Activated T-cell treated with anti-CD3 and anti-CD28 coated beads for 24 hours (primary cell): ENCODE measurements at regions not wholly inside any gene's neighbourhood (a gene's known extent, or its start where the extent isn't known, plus 50 kb on each side); places are given as distances from the start of the nearest gene placed in this dataset.
"Not testable (repeated sequence)": the region's sequence is repeated elsewhere in the genome, so short reads cannot be mapped to it uniquely, and the experiment has no call there.

ENCODE experiments used
- DNase-seq: peaks from one replicate; pipeline ENCODE4 v3.0.0-alpha.2; 2020; ENCODE audit warnings: low read depth

DNA sequence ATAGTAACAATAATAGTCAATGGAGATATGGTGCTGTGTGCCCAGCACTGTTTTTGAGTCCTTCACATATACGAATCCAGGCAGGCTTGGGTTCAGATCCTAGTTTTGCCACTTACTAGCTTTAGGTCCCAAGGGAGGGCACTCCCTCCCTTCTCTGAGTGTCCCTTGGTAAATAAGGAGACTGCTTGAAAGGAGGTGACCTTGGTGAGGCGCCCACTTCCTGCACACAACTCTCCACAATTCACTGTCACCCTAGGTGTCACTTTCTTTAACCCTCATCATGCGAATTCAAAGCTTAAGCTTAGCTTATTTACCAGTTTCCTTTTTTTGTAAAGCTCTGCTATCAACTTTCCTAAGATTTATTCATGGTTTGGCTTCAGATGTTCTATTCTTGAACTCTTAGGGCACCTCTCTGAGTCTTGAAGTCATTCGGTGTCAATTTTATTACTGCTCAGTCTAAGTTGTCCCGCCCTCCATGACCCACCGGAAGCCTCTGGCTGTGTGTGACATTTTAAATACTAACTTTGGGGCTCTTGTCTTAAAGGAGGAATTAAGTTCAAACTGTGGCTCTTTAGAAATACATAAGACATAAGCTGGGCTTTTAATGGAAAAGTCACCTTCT is 170.7 kb upstream of the ZNF618 start:
- no peak for DNase-seq

DNA sequence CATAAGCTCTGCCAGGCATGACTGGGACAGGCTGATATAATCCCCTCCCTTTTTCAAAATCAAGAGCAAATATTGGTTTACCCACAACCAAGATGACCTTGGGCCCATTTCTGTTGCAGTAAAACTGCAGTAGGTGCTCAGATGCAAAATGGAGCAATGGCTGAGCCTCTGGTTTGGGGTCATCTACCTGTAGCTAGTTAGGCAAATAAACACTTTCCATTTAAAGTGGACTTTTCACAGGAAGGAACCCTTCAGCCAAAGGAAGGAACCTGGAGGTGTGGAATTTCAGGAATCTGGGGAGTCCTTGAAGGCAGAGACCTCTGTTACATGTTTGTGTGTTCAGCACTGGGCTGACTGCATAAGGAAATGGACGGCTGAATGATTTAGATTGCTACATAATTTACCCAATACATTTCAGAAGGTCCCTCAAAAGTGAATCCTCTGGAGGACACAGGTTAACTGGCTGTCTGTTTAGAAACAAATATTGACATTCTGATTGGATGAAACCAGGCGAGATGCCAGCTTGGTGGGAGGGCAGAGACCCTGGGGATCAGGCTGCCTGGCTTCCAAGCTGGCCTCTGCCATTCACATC is 170.1 kb upstream of the ZNF618 start:
- DNase-seq = no peak

DNA sequence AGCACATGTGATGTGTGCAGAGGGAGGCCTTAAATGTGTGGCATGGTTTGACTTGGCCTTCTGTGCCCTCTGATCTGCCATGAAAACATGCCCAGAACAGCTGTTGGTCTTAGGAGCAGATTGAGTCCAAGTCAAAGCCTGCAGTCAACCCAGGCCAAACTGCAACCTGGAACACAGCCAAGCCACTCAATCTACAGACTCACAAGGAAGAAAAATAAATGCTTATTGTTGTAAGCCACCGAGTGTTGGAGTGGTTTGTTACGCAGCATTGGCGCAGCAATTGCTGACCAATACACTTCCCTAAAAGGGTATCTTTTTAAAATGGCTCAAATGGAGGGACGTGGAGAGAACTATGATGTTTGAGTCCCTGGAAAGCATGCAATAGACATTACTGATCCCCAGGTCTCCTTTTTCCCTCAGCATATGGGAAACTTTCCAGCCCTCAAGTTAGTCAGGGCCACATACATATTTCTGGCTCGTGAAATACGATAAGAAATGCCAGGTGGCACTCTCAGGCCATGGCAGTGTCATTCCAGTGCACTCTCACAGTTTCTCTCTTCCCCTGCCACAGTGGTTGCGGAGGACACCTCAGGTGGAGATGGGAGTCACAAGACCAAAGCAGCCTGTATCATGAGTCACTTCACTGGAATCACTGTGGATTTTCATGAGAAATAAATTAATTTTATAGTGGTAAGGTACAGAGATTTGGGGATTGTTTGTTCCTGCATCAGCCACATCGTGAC is 168.0 kb upstream of the ZNF618 start:
- no peak for DNase-seq

DNA sequence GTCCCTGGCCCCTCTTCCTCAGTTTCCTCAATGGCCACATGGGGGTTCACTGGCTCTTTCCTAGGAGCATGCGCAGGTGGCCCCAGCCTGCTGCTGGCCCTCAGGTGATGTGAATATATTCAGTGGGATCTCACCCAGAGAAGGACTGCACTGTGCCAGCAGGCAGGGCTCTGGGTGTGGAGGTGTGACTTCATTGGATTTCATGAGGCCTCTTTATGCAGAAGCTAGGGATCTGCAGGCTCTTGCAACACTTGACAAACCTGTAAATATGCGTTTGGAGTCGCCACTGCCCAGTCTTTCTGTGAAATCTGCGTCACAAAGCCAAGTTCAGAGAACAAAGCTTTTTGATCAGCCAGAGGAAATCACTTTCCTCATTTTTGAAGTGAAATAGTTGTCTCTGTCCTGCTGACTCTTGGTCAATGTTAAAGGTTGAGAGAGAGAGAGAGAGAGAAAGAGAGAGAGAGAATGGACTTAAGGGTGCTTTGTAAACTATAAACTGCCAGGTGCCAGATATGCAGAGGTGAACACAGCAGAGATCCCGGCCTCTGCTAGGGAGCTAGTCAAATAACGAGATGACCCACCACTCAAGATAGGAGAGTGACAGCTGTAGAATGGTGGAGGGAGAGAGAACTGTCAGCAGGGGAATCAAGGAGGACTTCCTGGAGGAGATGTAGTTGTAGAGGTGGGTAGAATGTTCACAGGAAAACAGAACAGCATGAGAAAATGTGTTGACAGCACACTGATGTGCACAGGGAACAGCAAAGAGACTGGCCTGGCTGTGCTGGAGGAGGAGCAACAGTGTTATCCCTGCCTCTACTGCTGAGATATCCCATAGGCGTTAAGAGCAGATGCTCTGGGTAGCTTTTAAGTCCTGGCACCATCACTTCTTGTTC is 167.0 kb upstream of the ZNF618 start:
- DNase-seq = no peak

DNA sequence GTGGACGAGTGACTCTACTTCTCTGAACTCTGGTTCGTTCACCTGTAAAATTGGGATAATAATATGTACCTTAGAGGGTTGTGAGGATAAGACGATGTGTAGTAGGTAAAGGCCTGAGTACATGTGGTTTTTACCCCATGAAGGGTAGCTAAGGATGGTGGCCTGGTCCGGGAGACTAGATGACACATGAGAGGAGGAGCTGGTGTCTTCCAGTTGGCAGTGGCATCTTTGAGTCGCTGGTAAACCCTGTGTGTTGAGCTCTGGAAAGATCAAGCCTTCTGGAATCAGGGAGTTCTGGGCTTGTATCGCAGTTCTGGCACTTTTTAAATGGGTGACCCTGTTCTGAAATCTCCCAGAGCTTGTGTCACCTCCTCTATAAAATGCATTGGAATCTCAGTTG is 166.4 kb upstream of the ZNF618 start:
- DNase-seq = no peak

DNA sequence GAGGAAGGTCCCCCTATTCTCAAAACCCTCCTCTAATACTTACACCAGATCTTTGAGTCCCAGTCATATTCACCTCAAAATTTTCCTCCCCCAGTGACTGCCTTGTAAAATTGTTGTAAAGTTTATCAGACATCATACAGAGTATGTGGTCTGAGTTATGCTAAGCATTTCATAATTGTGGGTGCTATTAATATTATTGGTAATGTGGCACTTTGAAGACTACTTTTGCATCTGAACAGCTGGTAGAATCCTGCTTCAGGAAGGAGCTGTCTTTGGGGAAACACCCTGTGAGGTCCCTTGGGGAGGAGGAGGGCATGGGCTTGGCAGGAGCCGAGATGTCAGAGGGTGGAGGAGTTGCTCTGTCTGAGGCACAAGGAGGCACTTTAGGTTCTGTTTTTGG is 164.9 kb upstream of the ZNF618 start:
- DNase-seq = no peak

DNA sequence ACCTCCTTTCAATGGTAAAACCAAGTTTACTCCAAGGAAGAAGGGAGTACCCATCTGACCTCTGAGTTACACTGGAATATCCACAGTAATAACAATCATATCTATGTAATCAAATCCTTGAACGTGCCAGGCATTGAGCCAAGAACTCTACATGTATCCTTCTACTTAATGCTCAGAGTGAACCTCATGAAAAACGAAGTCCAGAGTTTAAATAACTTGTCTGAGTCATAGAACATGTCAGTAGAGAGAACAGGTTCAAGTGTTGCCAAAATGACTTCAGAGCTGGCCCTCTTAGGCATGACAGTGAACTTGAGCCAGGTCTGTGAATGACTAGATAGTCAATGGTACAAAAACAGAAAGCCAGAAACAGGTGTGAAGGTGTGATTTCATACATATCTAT is 164.1 kb upstream of the ZNF618 start:
- DNase-seq = no peak

DNA sequence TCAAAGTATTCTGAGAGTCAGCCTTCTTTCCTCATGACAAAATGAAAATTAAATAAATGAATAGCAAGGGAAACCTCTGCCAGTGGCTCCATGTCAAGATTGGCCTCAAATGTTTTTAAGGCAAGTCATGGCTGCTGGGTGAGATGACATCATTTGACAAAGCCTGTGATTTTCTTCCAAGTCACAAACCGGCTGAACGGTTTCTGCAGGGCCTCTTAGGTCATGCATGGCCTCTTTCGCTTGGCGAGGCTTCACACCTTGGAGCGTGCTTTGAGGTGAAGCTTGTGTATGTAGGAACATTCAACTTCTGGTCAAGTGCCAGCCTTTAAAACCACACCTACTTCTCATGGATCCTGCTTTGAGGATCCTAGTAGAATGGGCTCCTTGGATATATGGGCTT is 161.0 kb upstream of the ZNF618 start:
- DNase-seq = no peak

DNA sequence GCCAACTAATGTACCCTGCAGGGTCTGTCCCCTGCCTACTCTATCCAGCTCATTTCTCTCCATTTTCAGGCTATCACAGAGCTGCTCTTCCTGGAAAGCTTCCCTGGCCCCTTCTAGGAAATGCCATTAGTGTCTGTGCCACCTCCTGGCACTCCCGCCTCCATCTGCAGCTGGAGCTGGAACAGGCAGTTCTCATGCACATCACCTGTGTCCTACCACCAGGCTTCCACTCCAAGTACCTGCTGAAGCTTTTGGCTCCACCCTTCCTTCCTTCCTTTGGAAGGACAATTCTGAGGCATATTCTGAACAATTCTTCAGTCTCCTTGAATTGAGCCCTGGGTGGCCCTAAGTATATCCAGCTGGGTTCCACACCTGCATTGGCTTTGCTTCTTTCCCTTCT is 156.2 kb upstream of the ZNF618 start:
- DNase-seq = no peak

DNA sequence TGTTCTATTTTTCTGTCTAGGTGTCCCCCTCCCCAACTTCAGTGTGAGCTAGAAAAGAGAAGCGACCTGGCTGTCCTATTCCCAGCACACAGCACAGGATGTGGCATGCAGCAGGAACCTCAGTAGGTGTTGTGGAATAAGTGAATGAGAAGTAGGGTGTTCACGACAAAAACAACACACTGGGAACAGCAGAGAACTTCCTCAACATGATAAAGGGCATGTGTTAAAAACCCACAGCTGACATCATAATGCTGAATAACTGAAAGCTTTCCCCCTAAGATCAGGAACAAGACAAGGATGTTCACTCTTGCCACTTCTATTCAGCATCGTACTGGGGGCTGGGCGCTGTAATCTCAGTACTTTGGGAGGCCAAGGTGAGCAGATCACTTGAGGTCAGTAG is 155.6 kb upstream of the ZNF618 start:
- no peak for DNase-seq

DNA sequence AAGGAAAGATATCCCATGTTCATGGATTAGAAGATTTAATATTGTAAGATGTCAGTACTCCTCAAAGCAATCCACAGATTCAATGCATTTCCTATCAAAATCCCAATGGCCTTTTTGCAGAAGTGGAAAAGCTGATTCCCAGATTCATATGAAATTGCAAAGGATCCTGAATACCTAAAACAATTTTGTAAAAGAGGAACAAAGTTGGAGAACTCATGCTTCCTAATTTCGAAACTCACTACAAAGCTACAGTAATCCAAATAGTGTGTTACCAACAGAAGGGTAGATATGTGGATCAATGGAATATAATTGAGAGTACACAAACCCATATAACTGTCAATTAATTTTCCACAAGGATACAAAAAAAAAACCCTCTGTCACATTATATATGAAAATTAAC is 154.3 kb upstream of the ZNF618 start:
- no peak for DNase-seq

DNA sequence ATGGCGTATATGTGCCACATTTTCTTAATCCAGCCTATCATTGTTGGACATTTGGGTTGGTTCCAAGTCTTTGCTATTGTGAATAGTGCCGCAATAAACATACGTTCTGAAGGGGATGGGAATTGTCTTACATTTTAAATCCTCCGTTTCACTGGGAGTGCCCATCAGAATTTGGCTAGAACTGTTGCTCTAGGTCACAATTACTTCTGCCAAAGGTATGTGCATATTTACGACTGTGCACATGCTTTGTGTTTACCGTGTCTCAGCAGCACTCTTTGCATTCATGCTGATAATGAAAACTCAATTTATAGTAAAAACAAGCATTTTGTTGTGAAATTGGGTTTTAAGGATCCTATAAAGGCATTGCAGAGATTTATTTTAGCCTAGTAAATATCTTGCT is 151.9 kb upstream of the ZNF618 start:
- DNase-seq = no peak

DNA sequence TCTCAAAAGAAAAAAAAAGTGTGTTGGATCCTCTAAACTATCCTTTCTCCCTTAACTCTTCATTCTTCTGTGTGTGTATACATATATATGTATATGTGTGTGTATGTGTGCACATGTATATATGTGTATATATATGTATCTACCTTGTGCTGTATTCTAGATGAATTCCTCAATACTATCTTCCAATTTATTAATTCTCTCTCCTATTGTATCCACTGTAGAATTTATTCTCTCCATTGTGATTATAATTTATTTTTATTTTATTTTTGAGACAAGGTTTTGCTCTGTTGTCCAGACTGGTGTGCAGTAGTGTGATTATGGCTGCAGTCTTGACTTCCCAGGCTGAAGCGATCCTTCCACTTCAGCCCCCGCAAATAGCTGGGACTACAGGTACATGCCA is 147.1 kb upstream of the ZNF618 start:
- DNase-seq = no peak

DNA sequence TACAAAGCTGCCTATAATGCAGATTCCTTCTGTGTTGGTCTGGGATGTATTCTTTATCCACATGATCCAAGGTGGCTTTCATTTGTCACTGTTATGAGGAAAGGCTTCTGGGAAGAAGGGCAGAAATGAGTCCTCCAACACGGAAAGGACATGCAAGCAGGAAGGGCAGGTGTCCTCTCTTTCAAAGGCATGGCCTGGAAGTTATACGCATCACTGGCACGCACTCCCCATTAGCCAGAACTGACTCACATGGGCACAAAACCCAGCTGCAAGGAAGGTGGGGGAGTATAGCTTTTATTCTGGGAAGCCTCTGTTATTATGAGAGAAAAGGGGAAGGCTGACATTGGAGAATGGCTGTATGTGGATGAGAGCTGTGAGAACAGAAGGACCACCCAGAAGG is 141.3 kb upstream of the ZNF618 start:
- no peak for DNase-seq

DNA sequence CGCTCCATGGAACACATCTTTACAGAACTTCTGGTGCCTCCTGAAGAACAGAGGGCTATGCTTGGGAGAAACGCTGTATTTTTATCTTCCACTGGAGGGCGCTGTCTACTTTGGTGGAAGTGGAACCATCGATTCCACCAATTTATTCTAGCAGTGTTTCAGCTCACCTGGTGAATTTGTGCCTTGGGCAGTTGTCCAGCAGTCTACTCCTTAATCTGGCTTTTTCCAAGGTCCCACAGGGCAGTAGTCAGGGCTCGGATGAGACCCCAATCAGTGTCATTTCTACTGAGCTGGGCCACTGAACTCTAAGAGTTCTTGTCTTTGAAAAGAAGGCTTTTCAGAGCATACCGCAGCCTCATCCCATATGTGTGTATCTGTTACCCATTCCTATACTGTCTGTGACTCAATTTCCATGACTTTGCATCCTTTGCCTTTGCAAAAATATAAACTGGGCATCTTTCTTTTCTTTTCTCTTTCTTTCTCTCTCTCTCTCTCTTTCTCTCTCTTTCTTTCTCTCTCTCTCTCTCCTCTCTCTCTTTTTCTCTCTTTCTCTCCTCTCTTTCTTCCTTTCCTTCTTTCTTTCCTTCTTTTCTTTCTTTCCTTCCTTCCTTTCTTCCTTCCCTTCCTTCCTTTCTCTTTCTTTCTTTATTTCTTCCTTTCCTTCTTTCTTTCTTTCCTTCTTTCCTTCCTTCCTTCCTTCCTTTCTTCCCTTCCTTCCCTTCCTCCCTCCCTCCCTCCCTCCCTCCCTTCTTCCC is 138.4 kb upstream of the ZNF618 start:
- DNase-seq = no peak

DNA sequence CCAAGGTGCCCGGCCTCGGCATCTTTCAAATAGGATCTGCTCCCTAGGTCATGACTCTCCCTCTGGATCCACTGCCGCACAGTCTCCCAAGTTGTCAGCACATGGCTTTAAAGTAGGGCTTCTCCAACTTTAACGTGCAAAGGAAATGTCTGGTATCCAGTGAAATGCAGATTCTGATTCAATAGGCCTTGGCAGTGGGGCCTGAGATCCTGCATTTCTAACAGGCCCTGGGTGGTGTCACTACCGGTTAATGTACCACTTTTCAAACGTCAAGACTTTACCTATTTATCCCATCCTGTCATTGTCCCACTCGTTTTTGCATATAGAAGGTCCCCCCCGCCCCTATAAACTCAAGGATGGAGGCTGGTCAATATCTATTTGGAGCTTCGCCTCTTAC is 137.6 kb upstream of the ZNF618 start:
- no peak for DNase-seq

DNA sequence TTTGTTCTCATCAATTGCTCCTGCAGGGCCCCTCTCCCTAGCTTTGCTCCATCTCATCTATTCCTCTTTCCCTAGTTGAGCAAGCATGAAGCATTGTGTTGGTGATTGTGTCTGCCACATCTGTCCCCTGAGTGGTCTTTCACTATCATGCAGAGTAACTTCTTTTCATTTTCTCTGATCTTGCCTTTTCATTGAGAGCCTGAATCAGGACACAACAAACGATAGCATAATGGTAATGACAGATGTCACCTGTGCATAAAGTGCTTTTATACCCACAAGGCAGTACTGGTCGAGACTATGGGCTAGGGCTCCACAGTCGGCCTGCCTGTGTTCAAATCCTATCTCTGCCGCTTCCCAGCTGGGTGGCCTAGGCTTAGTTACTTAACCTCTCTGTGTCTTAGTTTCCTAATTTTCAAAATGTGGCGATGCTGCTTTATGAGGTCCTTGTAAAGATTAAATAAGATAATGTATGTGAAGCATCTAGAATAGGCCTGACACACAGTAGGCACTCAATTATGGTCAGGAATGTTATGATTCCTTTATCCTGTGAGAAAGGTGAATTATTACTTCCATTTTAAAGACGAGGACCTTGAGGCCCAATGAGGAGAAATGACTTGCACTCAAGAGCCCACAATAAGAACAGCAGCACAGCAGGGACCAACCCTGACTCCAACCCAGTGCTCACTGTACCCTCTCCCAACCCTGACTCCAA is 137.1 kb upstream of the ZNF618 start:
- no peak for DNase-seq

DNA sequence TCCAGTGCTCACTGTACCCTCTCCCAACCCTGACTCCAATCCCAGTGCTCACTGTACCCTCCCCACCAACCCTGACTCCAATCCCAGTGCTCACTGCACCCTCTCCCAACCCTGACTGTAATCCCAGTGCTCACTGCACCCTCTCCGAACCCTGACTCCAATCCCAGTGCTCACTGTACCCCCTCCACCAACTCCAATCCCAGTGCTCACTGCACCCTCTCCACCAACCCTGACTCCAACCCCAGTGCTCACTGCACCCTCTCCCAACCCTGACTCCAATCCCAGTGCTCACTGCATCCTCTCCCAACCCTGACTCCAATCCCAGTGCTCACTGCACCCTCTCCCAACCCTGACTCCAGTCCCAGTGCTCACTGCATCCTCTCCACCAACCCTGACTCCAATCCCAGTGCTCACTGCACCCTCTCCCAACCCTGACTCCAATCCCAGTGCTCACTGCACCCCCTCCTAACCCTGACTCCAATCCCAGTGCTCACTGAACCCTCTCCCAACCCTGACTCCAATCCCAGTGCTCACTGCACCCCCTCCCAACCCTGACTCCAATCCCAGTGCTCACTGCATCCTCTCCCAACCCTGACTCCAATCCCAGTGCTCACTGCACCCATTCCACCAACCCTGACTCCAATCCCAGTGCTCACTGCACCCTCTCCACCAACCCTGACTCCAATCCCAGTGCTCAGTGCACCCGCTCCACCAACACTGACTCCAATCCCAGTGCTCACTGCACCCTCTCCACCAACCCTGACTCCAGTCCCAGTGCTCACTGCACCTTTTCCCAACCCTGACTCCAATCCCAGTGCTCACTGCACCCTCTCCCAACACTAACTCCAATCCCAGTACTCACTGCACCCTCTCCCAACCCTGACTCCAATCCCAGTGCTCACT is 136.3 kb upstream of the ZNF618 start:
- DNase-seq = not testable (repeated sequence)

DNA sequence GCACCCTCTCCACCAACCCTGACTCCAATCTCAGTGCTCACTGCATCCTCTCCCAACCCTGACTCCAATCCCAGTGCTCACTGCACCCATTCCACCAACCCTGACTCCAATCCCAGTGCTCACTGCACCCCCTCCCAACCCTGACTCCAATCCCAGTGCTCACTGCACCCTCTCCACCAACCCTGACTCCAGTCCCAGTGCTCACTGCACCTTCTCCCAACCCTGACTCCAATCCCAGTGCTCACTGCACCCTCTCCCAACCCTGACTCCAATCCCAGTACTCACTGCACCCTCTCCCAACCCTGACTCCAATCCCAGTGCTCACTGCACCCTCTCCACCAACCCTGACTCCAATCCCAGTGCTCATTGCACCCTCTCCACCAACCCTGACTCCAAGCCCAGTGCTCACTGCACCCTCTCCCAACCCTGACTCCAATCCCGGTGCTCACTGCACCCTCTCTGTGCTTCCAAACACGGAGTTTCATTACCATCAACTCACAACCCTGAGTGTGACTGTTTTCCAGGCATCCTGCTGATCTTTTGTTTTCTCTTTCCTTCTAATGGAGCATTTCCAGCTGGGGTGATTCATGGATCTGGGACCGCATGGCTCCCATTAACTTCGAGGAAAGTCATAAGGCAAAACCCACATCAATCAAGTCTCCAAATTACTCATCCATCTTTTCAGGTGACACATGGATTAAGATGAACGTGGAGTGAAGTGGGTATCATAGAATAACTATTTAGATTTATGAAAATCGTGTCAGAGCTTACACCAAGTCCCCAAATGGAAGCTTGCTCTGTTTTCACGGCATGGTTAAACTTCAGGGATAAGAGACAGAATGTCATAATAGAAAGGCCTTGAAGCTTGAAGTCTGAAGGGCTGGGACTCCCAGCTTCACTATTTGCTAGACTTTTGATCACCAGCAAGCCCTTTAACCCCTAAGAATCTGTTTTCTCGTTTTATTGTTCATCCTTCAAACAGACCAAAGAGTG is 135.3 kb upstream of the ZNF618 start:
- not testable (repeated sequence) for DNase-seq
